ENCODE measurements at regions not wholly inside any gene's neighbourhood (a gene's known extent, or its start where the extent isn't known, plus 50 kb on each side); places are given as distances from the start of the nearest gene placed in this dataset.

- no peak for TF ChIP-seq CTCF (IDR thresholded peaks at IDR 0.05; ENCODE audit: insufficient read depth, low read depth, low read length)
- TF ChIP-seq EZH2 (IDR thresholded peaks at IDR 0.05; ENCODE audit: insufficient read depth, low read length), result no peak
Observed at GRCh38 chrX:10677490-10677889, 57.1 kb upstream of the MID1 start.

All from astrocyte (in vitro differentiated cells and primary cell).